Keratinocyte (primary cell): ENCODE measurements at regions not wholly inside any gene's neighbourhood (a gene's known extent, or its start where the extent isn't known, plus 50 kb on each side); places are given as distances from the start of the nearest gene placed in this dataset.

ENCODE experiments used
- DNase-seq: peaks from one replicate; pipeline ENCODE4 v3.0.0-alpha.2; 2011; ENCODE audit warnings: low read depth, missing footprints, low spot score
- FAIRE-seq: peaks from 2 replicates; lab custom pipeline; 2011; peaks lifted over from hg19 to GRCh38; lab: Jason Lieb, UNC
- H2AFZ ChIP-seq: 2 replicates; pipeline ENCODE4 v1.6.0; 2012; ENCODE audit warnings: low read length, control low read depth, inconsistent platforms; ENCODE audit not compliant: control insufficient read depth
- H3K27ac ChIP-seq: 2 replicates; pipeline ENCODE4 v1.5.1; 2011; ENCODE audit warnings: low read length; ENCODE audit not compliant: control insufficient read depth, insufficient read depth
- H3K27me3 ChIP-seq: 3 replicates; pipeline ENCODE4 v1.6.0; 2011; ENCODE audit warnings: low read length; ENCODE audit not compliant: control insufficient read depth, insufficient read depth; ENCODE audit errors: extremely low read depth
- H3K36me3 ChIP-seq, 2 experiments: 2 replicates in 1 of 2; 3 replicates in 1 of 2; pipeline ENCODE4 v1.5.1; 2011; ENCODE audit warnings: low read length in 2 of 2, mild to moderate bottlenecking in 1 of 2; ENCODE audit not compliant: control insufficient read depth in 2 of 2, insufficient read depth in 2 of 2; ENCODE audit errors: extremely low read depth in 1 of 2
- H3K4me1 ChIP-seq: 3 replicates; pipeline ENCODE4 v1.5.1; 2011; ENCODE audit warnings: low read length; ENCODE audit not compliant: control insufficient read depth, insufficient read depth; ENCODE audit errors: extremely low read depth
- H3K4me2 ChIP-seq: 3 replicates; pipeline ENCODE4 v1.6.0; 2011; ENCODE audit warnings: low read depth, low read length; ENCODE audit not compliant: control insufficient read depth, insufficient read depth; ENCODE audit errors: extremely low read depth
- H3K4me3 ChIP-seq, 3 experiments: fragments of 200-600 bp in 1 of 3; sonication (generic) in 1 of 3; 2 replicates in 2 of 3; 3 replicates in 1 of 3; pipeline ENCODE4 v1.5.1; 2011 to 2016; ENCODE audit warnings: low read length in 3 of 3, mild to moderate bottlenecking in 3 of 3, control low read depth in 2 of 3, inconsistent platforms in 1 of 3, low read depth in 1 of 3, mixed read lengths in 1 of 3, mixed run types in 1 of 3, moderate library complexity in 1 of 3; ENCODE audit not compliant: control insufficient read depth in 2 of 3, insufficient read depth in 2 of 3; ENCODE audit errors: extremely low read depth in 1 of 3
- H3K79me2 ChIP-seq: 2 replicates; pipeline ENCODE4 v1.6.0; 2012; ENCODE audit warnings: low read length; ENCODE audit not compliant: control insufficient read depth, insufficient read depth
- H3K9ac ChIP-seq: 3 replicates; pipeline ENCODE4 v1.6.0; 2011; ENCODE audit warnings: low read length; ENCODE audit not compliant: control insufficient read depth, insufficient read depth; ENCODE audit errors: extremely low read depth
- H3K9me1 ChIP-seq: 3 replicates; pipeline ENCODE4 v1.6.0; 2011; ENCODE audit warnings: low read length; ENCODE audit not compliant: control insufficient read depth, insufficient read depth; ENCODE audit errors: extremely low read depth
- H3K9me3 ChIP-seq: 2 replicates; pipeline ENCODE4 v1.5.1; 2012; ENCODE audit warnings: low read depth, low read length; ENCODE audit not compliant: control insufficient read depth
- H4K20me1 ChIP-seq: 3 replicates; pipeline ENCODE4 v1.6.0; 2011; ENCODE audit warnings: low read length; ENCODE audit not compliant: control insufficient read depth, insufficient read depth; ENCODE audit errors: extremely low read depth
- CTCF ChIP-seq, 3 experiments: IDR thresholded peaks in 1 of 3; conservative IDR thresholded peaks in 1 of 3; optimal IDR thresholded peaks in 1 of 3; 2 replicates in 2 of 3; 3 replicates in 1 of 3; pipeline versions ENCODE3 to v1.5.1; 2011; ENCODE audit warnings: low read length in 3 of 3, mild to moderate bottlenecking in 3 of 3, moderate library complexity in 2 of 3, control low read depth in 1 of 3, inconsistent platforms in 1 of 3; ENCODE audit not compliant: insufficient read depth in 2 of 3; ENCODE audit errors: extremely low read depth in 1 of 3
- EZH2 ChIP-seq: IDR thresholded peaks from one replicate; pipeline ENCODE4 v1.6.1; 2012; ENCODE audit warnings: inconsistent platforms, mild to moderate bottlenecking, low read length, moderate library complexity
- dilution Hi-C: fragments of 300-500 bp; cut with MboI; formaldehyde crosslinking; loops from one replicate; pipeline ENCODE4 v1.7.0; 2020; ENCODE audit warnings: low sequenced_read_pairs; ENCODE audit not compliant: extremely low pct_ligation_motif_present
- small RNA-seq, 3 experiments: library from RNA; depleted of rRNA; stranded (forward); fragments of <200 nt; gene quantifications; one replicate each; pipeline ENCODE3, GENCODE V24; 2012; ENCODE audit warnings: low read depth in 3 of 3, low replicate concordance in 1 of 3; ENCODE audit not compliant: insufficient read length in 3 of 3

- FAIRE-seq (no peak), DNase-seq (no peak)
- dilution Hi-C loops, result no loop called here
- Histone ChIP-seq H3K4me2 (no peak overlapping the region), H3K4me1 (no peaks in the 10 kb centered on the region), H3K79me2 (no peaks in the 10 kb centered on the region), H3K9ac (no peak overlapping the region), H2AFZ (no peak overlapping the region), H3K9me3 (no peaks in the 10 kb centered on the region), H4K20me1 (no peaks in the 10 kb centered on the region), H3K9me1 (no peaks in the 10 kb centered on the region), H3K4me3 (no peak overlapping the region), H3K27ac (no peak overlapping the region), H3K27me3 (peaks cover 5% of the 10 kb centered on the region), H3K36me3 (no peaks in the 10 kb centered on the region)
- TF ChIP-seq EZH2 (no peak), CTCF (optimal IDR thresholded peaks at IDR 0.05 in 1 of 3, IDR thresholded peaks at IDR 0.05 in 1 of 3, conservative IDR thresholded peaks at IDR 0.05 in 1 of 3; ENCODE audit: extremely low read depth in 1 of 3, insufficient read depth in 2 of 3, low read length in 3 of 3) (no peak)
Observed at GRCh38 chr2:238796223-238796885, 51.5 kb upstream of the TWIST2 start.

- Histone ChIP-seq H3K4me3 (no peak overlapping the region), H3K27me3 (peaks cover 5% of the 10 kb centered on the region), H3K4me2 (no peak overlapping the region), H3K9me3 (no peaks in the 10 kb centered on the region), H3K9ac (no peak overlapping the region), H3K79me2 (no peaks in the 10 kb centered on the region), H4K20me1 (no peaks in the 10 kb centered on the region), H2AFZ (no peak overlapping the region), H3K9me1 (no peaks in the 10 kb centered on the region), H3K27ac (no peak overlapping the region), H3K36me3 (no peaks in the 10 kb centered on the region), H3K4me1 (no peaks in the 10 kb centered on the region)
- no peak for FAIRE-seq
- no peak for DNase-seq
- dilution Hi-C loops, result no loop called here
- TF ChIP-seq EZH2, result no peak
- no peak for TF ChIP-seq CTCF (optimal IDR thresholded peaks at IDR 0.05 in 1 of 3, IDR thresholded peaks at IDR 0.05 in 1 of 3, conservative IDR thresholded peaks at IDR 0.05 in 1 of 3; ENCODE audit: extremely low read depth in 1 of 3, insufficient read depth in 2 of 3, low read length in 3 of 3)
Observed at GRCh38 chr2:238797537-238797936, 50.3 kb upstream of the TWIST2 start.

Small RNA genes lying in the stretch of these regions (small RNA-seq; reads per million reads assigned to genes)
- gene AC113618.1, result 0 reads per million in 3 experiments
